Tongue (tissue), 1 donor: ENCODE measurements at regions not wholly inside any gene's neighbourhood (a gene's known extent, or its start where the extent isn't known, plus 50 kb on each side); places are given as distances from the start of the nearest gene placed in this dataset.
A peak's percentile ranks its signal among the peaks of the same experiment; 100 is the strongest.

Experiments
- DNase-seq: peaks from one replicate; pipeline ENCODE4 v3.0.0-alpha.2; 2015

- no peak for DNase-seq
Observed at GRCh38 chr10:78272329-78272728, 238.7 kb downstream of the RPS24 start.

GRCh38 chr10:78274491-78274890 lies 240.8 kb downstream of the RPS24 start:
- no peak for DNase-seq

GRCh38 chr10:78276139-78276538 lies 242.5 kb downstream of the RPS24 start:
- no peak for DNase-seq

- no peak for DNase-seq
Observed at GRCh38 chr10:78277314-78278057, 243.8 kb downstream of the RPS24 start.

GRCh38 chr10:78278058-78278404 lies 244.4 kb downstream of the RPS24 start:
- DNase-seq: no peak

- no peak for DNase-seq
Observed at GRCh38 chr10:78279756-78280155, 246.1 kb downstream of the RPS24 start.

GRCh38 chr10:78280604-78281003 lies 246.9 kb downstream of the RPS24 start:
- DNase-seq: no peak

- no peak for DNase-seq
Observed at GRCh38 chr10:78281627-78282026, 248.0 kb downstream of the RPS24 start.

GRCh38 chr10:78283069-78283682 lies 249.5 kb downstream of the RPS24 start:
- DNase-seq: no peak

GRCh38 chr10:78284381-78284780 lies 250.7 kb downstream of the RPS24 start:
- no peak for DNase-seq

- DNase-seq: no peak
Observed at GRCh38 chr10:78285226-78285625, 251.6 kb downstream of the RPS24 start.

GRCh38 chr10:78286186-78286585 lies 252.5 kb downstream of the RPS24 start:
- DNase-seq: no peak

- no peak for DNase-seq
Observed at GRCh38 chr10:78286668-78287067, 253.0 kb downstream of the RPS24 start.

GRCh38 chr10:78287618-78288017 lies 254.0 kb downstream of the RPS24 start:
- DNase-seq: no peak

- DNase-seq: peak; percentile 71
Observed at GRCh38 chr10:78288663-78289062, 255.0 kb downstream of the RPS24 start.

- no peak for DNase-seq
Observed at GRCh38 chr10:78290131-78290750, 256.6 kb downstream of the RPS24 start.

- DNase-seq: peak; percentile 22
Observed at GRCh38 chr10:78291722-78292121, 258.1 kb downstream of the RPS24 start.

GRCh38 chr10:78292250-78292981 lies 258.8 kb downstream of the RPS24 start:
- no peak for DNase-seq

- DNase-seq: peak; percentile 92
Observed at GRCh38 chr10:78292982-78293865, 259.6 kb downstream of the RPS24 start.

- DNase-seq: no peak
Observed at GRCh38 chr10:78295242-78295641, 261.6 kb downstream of the RPS24 start.

- DNase-seq: no peak
Observed at GRCh38 chr10:78296785-78297184, 263.1 kb downstream of the RPS24 start.

- no peak for DNase-seq
Observed at GRCh38 chr10:78297997-78298396, 264.3 kb downstream of the RPS24 start.
